ENCODE measurements at regions not wholly inside any gene's neighbourhood (a gene's known extent, or its start where the extent isn't known, plus 50 kb on each side); places are given as distances from the start of the nearest gene placed in this dataset.

DNA sequence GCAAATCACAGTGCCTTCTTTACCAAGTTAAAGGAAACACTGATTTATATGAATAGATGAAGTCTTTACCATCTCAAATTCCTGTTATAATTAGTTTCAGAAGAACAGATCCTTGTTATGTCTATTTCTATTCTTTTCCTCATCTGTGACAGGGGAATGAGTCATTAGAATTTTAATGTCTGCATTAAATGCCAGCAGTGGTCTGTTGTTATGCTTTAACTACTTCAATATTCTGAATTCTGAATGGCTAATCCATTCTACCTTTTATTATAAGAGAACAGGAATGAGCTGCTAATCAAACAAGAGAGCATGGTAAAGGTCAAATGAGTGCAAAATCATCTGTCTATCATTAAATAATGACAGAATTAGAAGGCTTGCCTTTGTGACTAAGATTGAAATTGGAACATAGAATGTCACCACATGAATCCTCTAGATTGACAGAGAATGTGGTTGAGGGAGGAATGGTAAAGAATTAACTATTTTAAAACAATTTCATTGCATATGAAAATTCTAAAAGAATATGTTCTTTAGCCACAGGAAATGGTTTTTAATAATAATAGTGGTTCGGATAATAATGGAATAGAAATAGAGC is 935.5 kb downstream of the ADGRL3 start:
- H3K4me2 ChIP-seq, result no peak overlapping the region

DNA sequence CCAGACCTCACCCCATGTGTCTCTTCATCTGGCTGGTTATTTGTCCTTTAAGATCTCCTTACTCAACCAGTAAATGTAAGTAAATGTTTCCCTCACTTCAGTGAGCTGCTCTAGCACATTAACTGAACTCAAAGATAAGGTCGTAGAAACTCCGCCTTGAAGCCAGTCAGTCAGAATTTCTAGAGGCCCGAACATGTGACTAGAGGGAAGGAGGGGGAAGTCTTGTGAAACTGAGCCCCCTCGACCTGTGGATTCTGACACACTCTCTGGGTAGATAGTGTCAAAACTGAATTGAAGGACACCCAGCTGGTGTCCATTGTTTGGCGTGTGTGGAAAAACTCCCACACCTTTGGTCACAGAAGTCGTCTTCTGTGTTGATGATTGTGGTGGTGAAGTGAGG is 933.9 kb downstream of the ADGRL3 start:
- no peaks in the 10 kb centered on the region for H3K36me3 ChIP-seq (replicated peaks in 1 of 2; ENCODE audit: control insufficient read depth in 1 of 2, insufficient read depth in 2 of 2, low read length in 1 of 2)
- no peak for DNase-seq
- no peak overlapping the region for H3K27ac ChIP-seq (ENCODE audit: low read depth in 2 of 2, low read length in 1 of 2)
- H3F3A ChIP-seq (replicated peaks; ENCODE audit: insufficient read depth), result no peaks in the 10 kb centered on the region
- H3K27me3 ChIP-seq (ENCODE audit: insufficient read depth), result no peaks in the 10 kb centered on the region
- H3K9me3 ChIP-seq, result no peaks in the 10 kb centered on the region
- no peak overlapping the region for H3K4me2 ChIP-seq
- ChIA-PET CTCF (no interaction called here), POLR2A (no interaction called here)
- no peaks in the 10 kb centered on the region for H4K20me1 ChIP-seq (ENCODE audit: insufficient read depth)
- H3K9ac ChIP-seq, result no peak overlapping the region
- no peaks in the 10 kb centered on the region for H3K79me2 ChIP-seq (ENCODE audit: insufficient read depth)
- no peaks in the 10 kb centered on the region for H3K9me2 ChIP-seq
- H2AFZ ChIP-seq (ENCODE audit: low read depth), result no peak overlapping the region
- no peak for TF ChIP-seq EP300 (IDR thresholded peaks at IDR 0.05; ENCODE audit: borderline replicate concordance in 1 of 2, low read depth in 1 of 2, low read length in 1 of 2)
- TF ChIP-seq, protein P1, sequence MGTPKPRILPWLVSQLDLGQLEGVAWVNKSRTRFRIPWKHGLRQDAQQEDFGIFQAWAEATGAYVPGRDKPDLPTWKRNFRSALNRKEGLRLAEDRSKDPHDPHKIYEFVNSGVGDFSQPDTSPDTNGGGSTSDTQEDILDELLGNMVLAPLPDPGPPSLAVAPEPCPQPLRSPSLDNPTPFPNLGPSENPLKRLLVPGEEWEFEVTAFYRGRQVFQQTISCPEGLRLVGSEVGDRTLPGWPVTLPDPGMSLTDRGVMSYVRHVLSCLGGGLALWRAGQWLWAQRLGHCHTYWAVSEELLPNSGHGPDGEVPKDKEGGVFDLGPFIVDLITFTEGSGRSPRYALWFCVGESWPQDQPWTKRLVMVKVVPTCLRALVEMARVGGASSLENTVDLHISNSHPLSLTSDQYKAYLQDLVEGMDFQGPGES (IDR thresholded peaks at IDR 0.05; ENCODE audit: low read depth, low read length), result no peak
- 81% methylated on average over 6 of the region's 6 CpGs for WGBS (ENCODE audit: low lambda C conversion rate)
- no peak overlapping the region for H3K4me3 ChIP-seq (ENCODE audit: low read depth in 2 of 2, low read length in 1 of 2)
- no peaks in the 10 kb centered on the region for H3K4me1 ChIP-seq (ENCODE audit: control insufficient read depth in 1 of 2, insufficient read depth in 2 of 2, low read depth in 1 of 2, low read length in 1 of 2)

More for the DNA sequence above, 935.5 kb downstream of the ADGRL3 start:
- Histone ChIP-seq H3K9ac (no peak overlapping the region), H3K36me3 (replicated peaks in 1 of 2; ENCODE audit: control insufficient read depth in 1 of 2, insufficient read depth in 2 of 2, low read length in 1 of 2) (no peaks in the 10 kb centered on the region), H3K27ac (ENCODE audit: low read depth in 2 of 2, low read length in 1 of 2) (no peak overlapping the region), H3K27me3 (ENCODE audit: insufficient read depth) (no peaks in the 10 kb centered on the region), H3K4me3 (ENCODE audit: low read depth in 2 of 2, low read length in 1 of 2) (no peak overlapping the region), H3K79me2 (ENCODE audit: insufficient read depth) (no peaks in the 10 kb centered on the region), H3K9me2 (no peaks in the 10 kb centered on the region), H3K9me3 (no peaks in the 10 kb centered on the region), H4K20me1 (ENCODE audit: insufficient read depth) (no peaks in the 10 kb centered on the region), H2AFZ (ENCODE audit: low read depth) (no peak overlapping the region), H3F3A (replicated peaks; ENCODE audit: insufficient read depth) (no peaks in the 10 kb centered on the region), H3K4me1 (ENCODE audit: control insufficient read depth in 1 of 2, insufficient read depth in 2 of 2, low read depth in 1 of 2, low read length in 1 of 2) (no peaks in the 10 kb centered on the region)
- POLR2A ChIA-PET, result no interaction called here
- DNase-seq, result no peak
- CTCF ChIA-PET, result no interaction called here
- TF ChIP-seq TCF12 (IDR thresholded peaks at IDR 0.05) (peak; percentile 91), FOSL2 (IDR thresholded peaks at IDR 0.05; ENCODE audit: borderline replicate concordance, low read depth) (peak; percentile 65), JUND (IDR thresholded peaks at IDR 0.05) (peak; percentile 75), POLR2AphosphoS5 (IDR thresholded peaks at IDR 0.05; ENCODE audit: low read depth, low read length) (peak; percentile 38; the same call in 1 of the 2 replicates), CHD2 (IDR thresholded peaks at IDR 0.05; ENCODE audit: low read length, partially characterized antibody) (no peak), EP300 (IDR thresholded peaks at IDR 0.05; ENCODE audit: borderline replicate concordance in 1 of 2, low read depth in 1 of 2, low read length in 1 of 2) (peak in 1 of 2 experiments; percentile 67; a peak in 1 of 4 replicates), FOXM1 (IDR thresholded peaks at IDR 0.05; ENCODE audit: low read depth) (0 out of 2 replicates have a peak, but pooled peaks have one; percentile 28), TEAD4 (IDR thresholded peaks at IDR 0.05; ENCODE audit: borderline replicate concordance, insufficient read depth) (0 out of 2 replicates have a peak, but pooled peaks have one; percentile 34)
- TF ChIP-seq, protein P2, sequence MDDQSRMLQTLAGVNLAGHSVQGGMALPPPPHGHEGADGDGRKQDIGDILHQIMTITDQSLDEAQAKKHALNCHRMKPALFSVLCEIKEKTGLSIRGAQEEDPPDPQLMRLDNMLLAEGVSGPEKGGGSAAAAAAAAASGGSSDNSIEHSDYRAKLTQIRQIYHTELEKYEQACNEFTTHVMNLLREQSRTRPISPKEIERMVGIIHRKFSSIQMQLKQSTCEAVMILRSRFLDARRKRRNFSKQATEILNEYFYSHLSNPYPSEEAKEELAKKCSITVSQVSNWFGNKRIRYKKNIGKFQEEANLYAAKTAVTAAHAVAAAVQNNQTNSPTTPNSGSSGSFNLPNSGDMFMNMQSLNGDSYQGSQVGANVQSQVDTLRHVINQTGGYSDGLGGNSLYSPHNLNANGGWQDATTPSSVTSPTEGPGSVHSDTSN (IDR thresholded peaks at IDR 0.05), result peak; percentile 82; the same call in 1 of the 2 replicates
- TF ChIP-seq, protein P3, sequence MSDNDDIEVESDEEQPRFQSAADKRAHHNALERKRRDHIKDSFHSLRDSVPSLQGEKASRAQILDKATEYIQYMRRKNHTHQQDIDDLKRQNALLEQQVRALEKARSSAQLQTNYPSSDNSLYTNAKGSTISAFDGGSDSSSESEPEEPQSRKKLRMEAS (IDR thresholded peaks at IDR 0.05; ENCODE audit: low read depth), result no peak
- WGBS (ENCODE audit: low lambda C conversion rate), result 70% methylated on average over 1 of the region's 1 CpG
